Caco-2 (cell line): ENCODE measurements at regions not wholly inside any gene's neighbourhood (a gene's known extent, or its start where the extent isn't known, plus 50 kb on each side); places are given as distances from the start of the nearest gene placed in this dataset.

Experiments
- BruUV-seq: library from RNA; stranded (reverse); fragments of 400-500 nt; replicated peaks from 2 replicates; lab custom pipeline; 2021; lab: Mats Ljungman, UMichigan
- CTCF ChIA-PET: fragments of 300-600 bp; sonication (Branson Sonifier 250); formaldehyde crosslinking; loops from one replicate; lab custom pipeline; 2022; ENCODE audit warnings: antibody characterized with exemption; lab: Charles Lee
- POLR2A ChIA-PET: fragments of 300-600 bp; sonication (Branson Sonifier 250); formaldehyde crosslinking; loops from one replicate; lab custom pipeline; 2022; ENCODE audit warnings: antibody characterized with exemption; lab: Charles Lee
- DNase-seq, 2 experiments: peaks; one replicate each; pipeline versions ENCODE4 v3.0.0 to v3.0.0-alpha.2; 2020 to 2022
- H3K27me3 ChIP-seq: replicated peaks from 2 replicates; pipeline ENCODE4 v1.6.0; 2011; ENCODE audit warnings: low read length; ENCODE audit not compliant: control insufficient read depth, insufficient read depth
- H3K36me3 ChIP-seq: 2 replicates; pipeline ENCODE4 v1.5.1; 2011; ENCODE audit warnings: low read length; ENCODE audit not compliant: control insufficient read depth, insufficient read depth
- H3K4me1 ChIP-seq: fragments of 250-450 bp; sonication (Bioruptor Pico); 2 replicates; pipeline ENCODE4 v1.5.1; 2020; ENCODE audit warnings: mild to moderate bottlenecking
- H3K4me3 ChIP-seq: 2 replicates; pipeline ENCODE4 v1.5.1; 2011; ENCODE audit warnings: low read depth, mild to moderate bottlenecking, control low read depth, low read length
- H3K9me3 ChIP-seq: fragments of 250-450 bp; sonication (Bioruptor Pico); 2 replicates; pipeline ENCODE4 v1.5.1; 2020; ENCODE audit warnings: mild to moderate bottlenecking, moderate library complexity
- H3K27ac Mint-ChIP-seq: one replicate; pipeline ENCODE4 v1.8.0; 2022; ENCODE audit warnings: mixed read lengths; ENCODE audit not compliant: unreplicated experiment
- H3K27me3 Mint-ChIP-seq: one replicate; pipeline ENCODE4 v1.8.0; 2022; ENCODE audit warnings: mixed read lengths; ENCODE audit not compliant: insufficient read depth, unreplicated experiment
- H3K36me3 Mint-ChIP-seq: one replicate; pipeline ENCODE4 v1.8.0; 2022; ENCODE audit warnings: mild to moderate bottlenecking, mixed read lengths; ENCODE audit not compliant: insufficient read depth, unreplicated experiment
- H3K4me1 Mint-ChIP-seq: one replicate; pipeline ENCODE4 v1.8.0; 2022; ENCODE audit warnings: low read depth, mixed read lengths; ENCODE audit not compliant: unreplicated experiment
- H3K4me3 Mint-ChIP-seq: one replicate; pipeline ENCODE4 v1.8.0; 2022; ENCODE audit warnings: mild to moderate bottlenecking, moderate library complexity, mixed read lengths; ENCODE audit not compliant: unreplicated experiment
- H3K9me3 Mint-ChIP-seq: one replicate; pipeline ENCODE4 v1.8.0; 2022; ENCODE audit warnings: mixed read lengths; ENCODE audit not compliant: unreplicated experiment
- CTCF ChIP-seq, 2 experiments: fragments of 200-600 bp in 1 of 2; IDR thresholded peaks; 1 replicate in 1 of 2; 2 replicates in 1 of 2; pipeline versions ENCODE4 v1.5.1 to v1.8.0; 2011 to 2022; ENCODE audit warnings: antibody characterized with exemption in 1 of 2, control low read depth in 1 of 2, inconsistent platforms in 1 of 2, low read depth in 1 of 2, low read length in 1 of 2, mild to moderate bottlenecking in 1 of 2, moderate library complexity in 1 of 2; ENCODE audit not compliant: insufficient read depth in 1 of 2, severe bottlenecking in 1 of 2, unreplicated experiment in 1 of 2
- intact Hi-C: fragments of 100-400 bp; cut with micrococcal nuclease; formaldehyde crosslinking; loops from one replicate; pipeline ENCODE4 v1.10.0; 2022; ENCODE audit not compliant: unreplicated experiment

GRCh38 chr1:189847613-189848012 is 630.1 kb downstream of the BRINP3 start:
- Histone ChIP-seq H3K9me3 (no peaks in the 10 kb centered on the region), H3K36me3 (no peaks in the 10 kb centered on the region), H3K4me1 (no peaks in the 10 kb centered on the region), H3K27me3 (no peaks in the 10 kb centered on the region), H3K4me3 (no peak overlapping the region)
- no peak overlapping the region for H3K4me3 Mint-ChIP-seq
- intact Hi-C loops, result no loop called here
- TF ChIP-seq CTCF (IDR thresholded peaks at IDR 0.05; ENCODE audit: insufficient read depth in 1 of 2, low read depth in 1 of 2, low read length in 1 of 2, severe bottlenecking in 1 of 2, unreplicated experiment in 1 of 2), result no peak
- DNase-seq, result no peak
- no peaks in the 10 kb centered on the region for H3K4me1 Mint-ChIP-seq
- ChIA-PET POLR2A (no interaction called here), CTCF (no interaction called here)
- H3K27ac Mint-ChIP-seq, result no peak overlapping the region
- H3K27me3 Mint-ChIP-seq, result no peaks in the 10 kb centered on the region
- H3K36me3 Mint-ChIP-seq, result no peaks in the 10 kb centered on the region
- H3K9me3 Mint-ChIP-seq, result no peaks in the 10 kb centered on the region
- BruUV-seq, result no TSS peak

DNA sequence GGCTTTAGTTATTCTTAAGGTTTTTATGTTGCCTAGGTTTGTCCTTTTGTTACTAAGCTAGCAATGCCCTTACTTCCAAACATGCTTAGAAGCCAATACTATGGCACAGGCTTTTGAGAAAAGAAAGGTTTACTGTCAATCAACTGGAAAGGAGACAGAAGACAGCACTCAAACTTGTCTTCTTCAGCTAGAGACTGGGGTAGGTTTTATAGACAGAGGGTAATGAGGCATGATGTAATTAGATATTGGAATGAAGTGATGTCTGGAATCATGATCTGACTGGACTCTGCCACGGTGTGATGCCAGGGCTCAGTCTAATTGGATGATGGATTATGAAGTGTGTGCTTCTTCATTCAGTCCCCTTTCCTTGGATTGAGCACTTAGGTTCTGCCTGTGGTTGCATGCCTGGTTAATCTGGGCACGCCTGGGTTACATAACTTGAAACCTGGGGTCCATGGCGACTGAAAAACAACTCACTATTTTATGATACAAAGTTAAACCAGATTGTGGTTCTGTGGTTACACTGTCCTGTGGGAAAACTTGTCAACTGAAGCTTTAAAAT is 625.8 kb downstream of the BRINP3 start:
- no peaks in the 10 kb centered on the region for H3K4me1 Mint-ChIP-seq
- intact Hi-C loops, result no loop called here
- POLR2A ChIA-PET, result no interaction called here

GRCh38 chr1:189859385-189859977 is 618.2 kb downstream of the BRINP3 start:
- H3K4me3 Mint-ChIP-seq, result no peak overlapping the region
- CTCF ChIA-PET, result no interaction called here
- peaks cover 2% of the 10 kb centered on the region for H3K27me3 Mint-ChIP-seq
- H3K9me3 Mint-ChIP-seq, result peaks cover 3% of the 10 kb centered on the region
- intact Hi-C loops, result loop anchor here (1.0 kb wide), 2 partner anchors 265 to 462 kb away; no protein-coding TSS in a partner anchor
- POLR2A ChIA-PET, result no interaction called here
- H3K36me3 Mint-ChIP-seq, result no peaks in the 10 kb centered on the region
- Histone ChIP-seq H3K36me3 (no peaks in the 10 kb centered on the region), H3K4me3 (no peak overlapping the region), H3K27me3 (no peaks in the 10 kb centered on the region), H3K4me1 (no peaks in the 10 kb centered on the region), H3K9me3 (no peaks in the 10 kb centered on the region)
- peak; percentile 35 to 59 for DNase-seq
- H3K4me1 Mint-ChIP-seq, result no peaks in the 10 kb centered on the region
- no peak overlapping the region for H3K27ac Mint-ChIP-seq
- BruUV-seq, result no TSS peak
- TF ChIP-seq CTCF (IDR thresholded peaks at IDR 0.05; ENCODE audit: insufficient read depth in 1 of 2, low read depth in 1 of 2, low read length in 1 of 2, severe bottlenecking in 1 of 2, unreplicated experiment in 1 of 2), result peak; percentile 57 to 76

More for the DNA sequence above, 625.8 kb downstream of the BRINP3 start:
- peaks cover 9% of the 10 kb centered on the region for H3K9me3 Mint-ChIP-seq
- BruUV-seq, result no TSS peak
- H3K9me3 ChIP-seq, result no peaks in the 10 kb centered on the region
- H3K36me3 ChIP-seq, result no peaks in the 10 kb centered on the region
- TF ChIP-seq CTCF (IDR thresholded peaks at IDR 0.05; ENCODE audit: insufficient read depth in 1 of 2, low read depth in 1 of 2, low read length in 1 of 2, severe bottlenecking in 1 of 2, unreplicated experiment in 1 of 2), result no peak
- peaks cover 2% of the 10 kb centered on the region for H3K27me3 Mint-ChIP-seq
- no peaks in the 10 kb centered on the region for H3K27me3 ChIP-seq
- H3K4me1 ChIP-seq, result no peaks in the 10 kb centered on the region
- no peak overlapping the region for H3K4me3 Mint-ChIP-seq
- CTCF ChIA-PET, result no interaction called here
- no peak for DNase-seq
- H3K36me3 Mint-ChIP-seq, result no peaks in the 10 kb centered on the region
- H3K27ac Mint-ChIP-seq, result no peak overlapping the region
- H3K4me3 ChIP-seq, result no peak overlapping the region
